ENCODE measurements at regions not wholly inside any gene's neighbourhood (a gene's known extent, or its start where the extent isn't known, plus 50 kb on each side); places are given as distances from the start of the nearest gene placed in this dataset.

GRCh38 chr6:130314271-130314670, 51.5 kb upstream of the TMEM200A start:
- no peak for DNase-seq

GRCh38 chr6:130313206-130313605, 52.6 kb upstream of the TMEM200A start:
- DNase-seq = no peak

- DNase-seq = no peak
Measured at GRCh38 chr6:130309028-130309427, 56.8 kb upstream of the TMEM200A start.

- DNase-seq = no peak
Measured at GRCh38 chr6:130307752-130308361, 58.0 kb upstream of the TMEM200A start.

- DNase-seq = no peak
Measured at GRCh38 chr6:130306377-130306776, 59.4 kb upstream of the TMEM200A start.

GRCh38 chr6:130303431-130303830, 62.4 kb upstream of the TMEM200A start:
- no peak for DNase-seq

- DNase-seq = no peak
Measured at GRCh38 chr6:130298258-130298657, 67.6 kb upstream of the TMEM200A start.

GRCh38 chr6:130296854-130297253, 69.0 kb upstream of the TMEM200A start:
- no peak for DNase-seq

- peak in 1 of 2 experiments; percentile 25 for DNase-seq
Measured at GRCh38 chr6:130293800-130294199, 71.0 kb upstream of the SAMD3 start.

GRCh38 chr6:130288065-130288464, 65.3 kb upstream of the SAMD3 start:
- DNase-seq = no peak

GRCh38 chr6:130282234-130282995, 59.7 kb upstream of the SAMD3 start:
- DNase-seq = no peak

GRCh38 chr6:130276507-130276906, 53.8 kb upstream of the SAMD3 start:
- no peak for DNase-seq

GRCh38 chr6:130274007-130274406, 51.3 kb upstream of the SAMD3 start:
- DNase-seq = no peak

Data from activated T-cell treated with anti-CD3 and anti-CD28 coated beads, Interleukin-2, amount 50 U/mL, for 48 hours (primary cell).